ENCODE measurements at regions not wholly inside any gene's neighbourhood (a gene's known extent, or its start where the extent isn't known, plus 50 kb on each side); places are given as distances from the start of the nearest gene placed in this dataset.

GRCh38 chr1:191099696-191100095, 622.0 kb upstream of the BRINP3 start:
- TF ChIP-seq CTCF (IDR thresholded peaks at IDR 0.05; ENCODE audit: low read depth, low read length) (no peak), EZH2phosphoT487 (IDR thresholded peaks at IDR 0.05; ENCODE audit: low read depth) (no peak)
